ENCODE measurements at regions not wholly inside any gene's neighbourhood (a gene's known extent, or its start where the extent isn't known, plus 50 kb on each side); places are given as distances from the start of the nearest gene placed in this dataset.

DNA sequence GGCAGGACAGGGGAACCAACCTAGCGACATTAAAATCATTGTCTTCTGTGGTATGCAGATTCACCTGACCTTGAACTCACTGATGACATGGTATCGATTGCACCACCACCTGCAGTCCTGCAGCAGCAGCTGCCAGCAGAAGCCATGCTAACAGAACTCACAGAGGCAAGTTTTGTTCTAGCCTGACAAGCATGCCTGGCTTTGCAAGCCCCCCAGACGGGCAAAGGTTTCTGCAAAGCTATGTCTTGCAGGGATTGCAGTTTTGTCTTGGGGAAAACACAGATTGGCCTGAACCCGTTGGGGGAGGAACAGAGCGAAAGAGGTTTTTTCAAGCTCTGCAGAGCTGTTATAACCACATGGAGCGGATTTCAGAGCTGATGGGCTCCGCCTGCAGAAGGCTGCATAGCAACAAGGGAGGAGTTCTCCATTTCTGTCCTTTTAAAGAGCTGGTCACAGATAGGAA lies 221.0 kb downstream of the HIPK3 start:
- no peak for DNase-seq
- Mint-ChIP-seq H3K36me3 (ENCODE audit: insufficient read depth in 1 of 3, low read depth in 3 of 3) (no peaks in the 10 kb centered on the region), H3K9me3 (no peaks in the 10 kb centered on the region), H3K4me1 (peaks cover 0 to 4% of the 10 kb centered on the region in 2 experiments; a peak in 1 of 4 replicates), H3K4me3 (no peak overlapping the region), H3K27ac (no peak overlapping the region), H3K27me3 (ENCODE audit: low read depth) (peaks cover 4% of the 10 kb centered on the region)
- Histone ChIP-seq H3K56ac (ENCODE audit: insufficient read length, low read depth, low read length) (no peak overlapping the region), H3K9ac (ENCODE audit: extremely low read depth, insufficient read length, low read length) (no peak overlapping the region), H3K9me3 (ENCODE audit: control insufficient read depth, low read depth, low read length) (no peaks in the 10 kb centered on the region), H3K79me2 (ENCODE audit: insufficient read depth, low read length) (no peaks in the 10 kb centered on the region), H3K4ac (ENCODE audit: low read depth, low read length) (no peak overlapping the region), H3K14ac (ENCODE audit: insufficient read depth, low read length) (0 out of 2 replicates have a peak overlapping the region, but pooled peaks have one; percentile 40), H3K4me1 (ENCODE audit: insufficient read depth, low read length) (peaks cover 5% of the 10 kb centered on the region; the same call in 1 of the 2 replicates), H3T11ph (ENCODE audit: low read length) (no peak overlapping the region), H4K8ac (replicated peaks; ENCODE audit: insufficient read length, low read depth, low read length) (no peak overlapping the region), H4K20me1 (ENCODE audit: control insufficient read depth, insufficient read depth, insufficient read length) (no peaks in the 10 kb centered on the region), H2AK5ac (ENCODE audit: insufficient read length, low read length) (no peak overlapping the region), H3K23ac (ENCODE audit: insufficient read length, low read depth, low read length) (no peak overlapping the region), H3K27me3 (ENCODE audit: insufficient read depth, low read length) (no peaks in the 10 kb centered on the region), H3K27ac (ENCODE audit: insufficient read length, low read depth, low read length) (no peak overlapping the region), H2BK5ac (ENCODE audit: insufficient read length, low read length) (no peak overlapping the region), H2BK12ac (ENCODE audit: insufficient read length, low read depth, low read length) (no peak overlapping the region), H3K79me1 (ENCODE audit: insufficient read depth, low read depth, low read length, poor library complexity, severe bottlenecking) (no peaks in the 10 kb centered on the region), H3K23me2 (ENCODE audit: insufficient read length, low read depth, low read length, poor library complexity, severe bottlenecking) (no peaks in the 10 kb centered on the region), H3K18ac (ENCODE audit: insufficient read length, low read depth, low read length) (no peak overlapping the region), H4K5ac (ENCODE audit: insufficient read length, low read depth, low read length) (no peak overlapping the region), H2BK15ac (ENCODE audit: low read depth, low read length) (no peak overlapping the region), H3K4me2 (ENCODE audit: insufficient read depth, insufficient read length, low read length) (no peak overlapping the region), H2BK120ac (ENCODE audit: low read depth, low read length, poor library complexity, severe bottlenecking) (no peak overlapping the region), H4K91ac (ENCODE audit: insufficient read length, low read depth, low read length) (no peak overlapping the region), H2BK20ac (ENCODE audit: low read depth, low read length, poor library complexity, severe bottlenecking) (no peak overlapping the region), H2AFZ (ENCODE audit: low read length) (no peak overlapping the region)
- WGBS (ENCODE audit: extremely low coverage, insufficient read length, low lambda C conversion rate) = no CpG with 5 or more reads among the region's 7 CpGs
- TF ChIP-seq CTCF (conservative IDR thresholded peaks at IDR 0.05) = no peak
